Stomach (tissue), 8 donors: ENCODE measurements at regions not wholly inside any gene's neighbourhood (a gene's known extent, or its start where the extent isn't known, plus 50 kb on each side); places are given as distances from the start of the nearest gene placed in this dataset.
A peak's percentile ranks its signal among the peaks of the same experiment; 100 is the strongest.

Experiments used
- DNase-seq, 2 donors: peaks; one replicate each; pipeline versions ENCODE4 v3.0.0 to v3.0.0-alpha.2; 2013 to 2019
- H3K27ac ChIP-seq, 5 donors: fragments of 200-600 bp in 4 of 5; sonication (generic) in 4 of 5; one replicate each; pipeline ENCODE4 v1.5.1; 2013 to 2019; ENCODE audit warnings: mild to moderate bottlenecking in 1 of 5, moderate library complexity in 1 of 5
- H3K27me3 ChIP-seq, 3 donors: fragments of 200-600 bp; sonication (generic); one replicate each; pipeline ENCODE4 v1.5.1; 2017 to 2019; ENCODE audit warnings: mixed run types in 1 of 3
- H3K36me3 ChIP-seq, 4 donors: fragments of 200-600 bp; sonication (generic); 1 replicate in 3 of 4; 2 replicates in 1 of 4; pipeline ENCODE4 v1.5.1; 2016 to 2019
- H3K4me1 ChIP-seq, 4 donors: fragments of 200-600 bp; sonication (generic); one replicate each; pipeline ENCODE4 v1.5.1; 2016 to 2019
- H3K4me3 ChIP-seq, 4 donors: fragments of 200-600 bp; sonication (generic) in 3 of 4; one replicate each; pipeline ENCODE4 v1.5.1; 2016 to 2019; ENCODE audit warnings: mild to moderate bottlenecking in 1 of 4
- H3K9me3 ChIP-seq, 4 donors: fragments of 200-600 bp; sonication (generic); one replicate each; pipeline ENCODE4 v1.5.1; 2016 to 2019
- EP300 ChIP-seq: sonication (generic); formaldehyde crosslinking; IDR thresholded peaks from one replicate; pipeline ENCODE4 v1.6.1; 2017; ENCODE audit warnings: antibody characterized with exemption
- POLR2A ChIP-seq, 4 donors: fragments of 450-650 bp; IDR thresholded peaks; one replicate each; pipeline ENCODE4 v1.6.1; 2016; ENCODE audit warnings: antibody characterized with exemption in 4 of 4, control low read depth in 2 of 4, mild to moderate bottlenecking in 1 of 4, moderate library complexity in 1 of 4
- POLR2AphosphoS5 ChIP-seq, 3 donors: sonication (generic); formaldehyde crosslinking; IDR thresholded peaks; one replicate each; pipeline ENCODE4 v1.6.1; 2016; ENCODE audit warnings: antibody characterized with exemption in 3 of 3
- WGBS, 5 donors: extraction: QIAGEN DNeasy Blood & Tissue Kit in 3 of 5; methylation state at CpG; one replicate each; pipeline versions ENCODE4 v1.1.5 to v1.1.7; 2013 to 2018; 5-methylcytosine and 5-hydroxymethylcytosine counted together
- intact Hi-C: fragments of 100-400 bp; cut with DNase I; formaldehyde crosslinking; loops from one replicate; pipeline ENCODE4 v1.15.1; 2023; ENCODE audit warnings: low total_unique reads
- TF ChIP-seq, protein P1 (sequence below), 7 experiments: fragments of 450-650 bp in 4 of 7; fragments of 200-600 bp in 3 of 7; sonication (generic) in 3 of 7; IDR thresholded peaks; one replicate each; pipeline ENCODE4 v1.5.1; 2016 to 2019; ENCODE audit warnings: antibody characterized with exemption in 7 of 7, control low read depth in 2 of 7, mild to moderate bottlenecking in 1 of 7
- donor health status: healthy with polysubstance abuse.
- donor health status: Bipolar disorder and iron deficiency.
- donor health status: healthy.

DNA sequence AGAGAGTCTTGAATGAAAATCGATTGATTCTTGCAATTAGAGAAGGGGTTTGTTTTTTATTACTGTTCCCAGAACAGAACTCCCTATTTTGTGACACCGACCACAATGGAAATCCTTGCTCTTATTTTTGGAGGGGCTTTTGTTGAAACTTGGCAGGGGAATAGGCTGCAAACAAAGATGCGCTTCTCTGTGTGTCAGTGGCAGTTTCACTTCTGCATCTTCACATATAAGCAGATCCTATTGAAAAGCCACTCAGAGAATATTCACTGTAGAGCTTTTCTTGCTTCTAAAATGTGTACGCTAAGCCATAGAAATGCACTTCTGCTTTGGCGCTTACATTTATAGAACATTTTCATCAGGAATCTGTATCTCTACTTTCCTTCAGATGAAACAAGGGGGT lies 1822.4 kb upstream of the SEL1L start:
- no peak overlapping the region for H3K27ac ChIP-seq
- intact Hi-C loops, result no loop called here
- WGBS, 5 donors, result 84 to 91% (median 88%) methylated on average over 5 of the region's 5 CpGs

GRCh38 chr14:83372271-83372670 lies 1838.6 kb upstream of the SEL1L start:
- intact Hi-C loops, result no loop called here
- no peak overlapping the region for H3K4me3 ChIP-seq
- no peak overlapping the region for H3K27ac ChIP-seq
- DNase-seq, result no peak
- no peak for TF ChIP-seq EP300
- TF ChIP-seq POLR2AphosphoS5 (IDR thresholded peaks at IDR 0.05), result no peak
- TF ChIP-seq, protein P1, sequence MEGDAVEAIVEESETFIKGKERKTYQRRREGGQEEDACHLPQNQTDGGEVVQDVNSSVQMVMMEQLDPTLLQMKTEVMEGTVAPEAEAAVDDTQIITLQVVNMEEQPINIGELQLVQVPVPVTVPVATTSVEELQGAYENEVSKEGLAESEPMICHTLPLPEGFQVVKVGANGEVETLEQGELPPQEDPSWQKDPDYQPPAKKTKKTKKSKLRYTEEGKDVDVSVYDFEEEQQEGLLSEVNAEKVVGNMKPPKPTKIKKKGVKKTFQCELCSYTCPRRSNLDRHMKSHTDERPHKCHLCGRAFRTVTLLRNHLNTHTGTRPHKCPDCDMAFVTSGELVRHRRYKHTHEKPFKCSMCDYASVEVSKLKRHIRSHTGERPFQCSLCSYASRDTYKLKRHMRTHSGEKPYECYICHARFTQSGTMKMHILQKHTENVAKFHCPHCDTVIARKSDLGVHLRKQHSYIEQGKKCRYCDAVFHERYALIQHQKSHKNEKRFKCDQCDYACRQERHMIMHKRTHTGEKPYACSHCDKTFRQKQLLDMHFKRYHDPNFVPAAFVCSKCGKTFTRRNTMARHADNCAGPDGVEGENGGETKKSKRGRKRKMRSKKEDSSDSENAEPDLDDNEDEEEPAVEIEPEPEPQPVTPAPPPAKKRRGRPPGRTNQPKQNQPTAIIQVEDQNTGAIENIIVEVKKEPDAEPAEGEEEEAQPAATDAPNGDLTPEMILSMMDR (IDR thresholded peaks at IDR 0.05), result no peak
- TF ChIP-seq POLR2A (IDR thresholded peaks at IDR 0.05), result no peak
- H3K4me1 ChIP-seq, result no peaks in the 10 kb centered on the region
- H3K36me3 ChIP-seq, result no peaks in the 10 kb centered on the region
- no peaks in the 10 kb centered on the region for H3K27me3 ChIP-seq
- WGBS, 5 donors, result 46 to 64% (median 59%) methylated on average over 1 of the region's 1 CpG
- no peaks in the 10 kb centered on the region for H3K9me3 ChIP-seq

More for the DNA sequence above, 1822.4 kb upstream of the SEL1L start:
- DNase-seq, result no peak
- no peak overlapping the region for H3K4me3 ChIP-seq
- H3K9me3 ChIP-seq, result no peaks in the 10 kb centered on the region
- TF ChIP-seq POLR2A (IDR thresholded peaks at IDR 0.05), result no peak
- no peak for TF ChIP-seq EP300
- TF ChIP-seq, protein P1 (IDR thresholded peaks at IDR 0.05), result no peak
- no peak for TF ChIP-seq POLR2AphosphoS5 (IDR thresholded peaks at IDR 0.05)
- no peaks in the 10 kb centered on the region for H3K4me1 ChIP-seq
- no peaks in the 10 kb centered on the region for H3K36me3 ChIP-seq
- no peaks in the 10 kb centered on the region for H3K27me3 ChIP-seq

- 56 to 81% (median 67%) methylated on average over 3 of the region's 3 CpGs for WGBS, 5 donors
These were observed 1845.8 kb upstream of the SEL1L start for GRCh38 chr14:83379436-83379835.

GRCh38 chr14:83384253-83384652 lies 1850.6 kb upstream of the SEL1L start:
- intact Hi-C loops, result no loop called here

More at GRCh38 chr14:83379436-83379835, 1845.8 kb upstream of the SEL1L start:
- Histone ChIP-seq H3K36me3 (no peaks in the 10 kb centered on the region), H3K9me3 (no peaks in the 10 kb centered on the region), H3K27ac (no peak overlapping the region), H3K4me1 (no peaks in the 10 kb centered on the region), H3K27me3 (no peaks in the 10 kb centered on the region), H3K4me3 (no peak overlapping the region)
- peak in 1 of 2 donors; percentile 38 for DNase-seq
- intact Hi-C loops, result no loop called here
- TF ChIP-seq, protein P1 (IDR thresholded peaks at IDR 0.05), result no peak
- TF ChIP-seq POLR2A (IDR thresholded peaks at IDR 0.05) (no peak), POLR2AphosphoS5 (IDR thresholded peaks at IDR 0.05) (no peak), EP300 (no peak)

More at GRCh38 chr14:83384253-83384652, 1850.6 kb upstream of the SEL1L start:
- no peaks in the 10 kb centered on the region for H3K27me3 ChIP-seq
- no peak for TF ChIP-seq EP300
- TF ChIP-seq, protein P1 (IDR thresholded peaks at IDR 0.05), result no peak
- TF ChIP-seq POLR2AphosphoS5 (IDR thresholded peaks at IDR 0.05), result no peak
- no peak for TF ChIP-seq POLR2A (IDR thresholded peaks at IDR 0.05)
- H3K9me3 ChIP-seq, result no peaks in the 10 kb centered on the region
- no peak overlapping the region for H3K27ac ChIP-seq
- H3K4me3 ChIP-seq, result no peak overlapping the region
- 73 to 82% (median 80%) methylated on average over 3 of the region's 3 CpGs for WGBS, 5 donors
- H3K4me1 ChIP-seq, result no peaks in the 10 kb centered on the region
- DNase-seq, result no peak
- no peaks in the 10 kb centered on the region for H3K36me3 ChIP-seq
